ENCODE measurements at regions not wholly inside any gene's neighbourhood (a gene's known extent, or its start where the extent isn't known, plus 50 kb on each side); places are given as distances from the start of the nearest gene placed in this dataset.

DNA sequence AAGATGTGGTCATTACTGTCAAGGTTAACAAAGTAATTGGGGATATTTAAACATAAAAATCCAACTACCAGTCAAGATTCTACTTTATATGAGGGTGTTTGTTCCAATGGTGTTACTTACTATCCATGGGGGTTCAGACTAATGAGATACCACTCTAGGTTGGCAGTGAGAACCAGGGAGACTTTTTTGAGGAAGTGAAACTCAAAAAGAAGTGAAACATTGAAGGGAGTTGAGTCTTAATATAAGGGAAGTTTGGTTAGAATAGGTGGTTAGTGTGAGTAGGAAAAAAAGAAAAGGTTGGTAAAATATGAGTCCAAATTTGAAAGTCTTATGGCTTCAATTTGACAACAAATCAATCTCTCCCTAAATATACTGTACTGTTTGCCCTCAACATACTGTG is 123.6 kb upstream of the ANK3 start:
- H3K27me3 ChIP-seq: no peaks in the 10 kb centered on the region
- intact Hi-C loops (cut with DNase I): no loop called here
- TF ChIP-seq POLR2A (IDR thresholded peaks at IDR 0.05): no peak
- TF ChIP-seq, protein P1, sequence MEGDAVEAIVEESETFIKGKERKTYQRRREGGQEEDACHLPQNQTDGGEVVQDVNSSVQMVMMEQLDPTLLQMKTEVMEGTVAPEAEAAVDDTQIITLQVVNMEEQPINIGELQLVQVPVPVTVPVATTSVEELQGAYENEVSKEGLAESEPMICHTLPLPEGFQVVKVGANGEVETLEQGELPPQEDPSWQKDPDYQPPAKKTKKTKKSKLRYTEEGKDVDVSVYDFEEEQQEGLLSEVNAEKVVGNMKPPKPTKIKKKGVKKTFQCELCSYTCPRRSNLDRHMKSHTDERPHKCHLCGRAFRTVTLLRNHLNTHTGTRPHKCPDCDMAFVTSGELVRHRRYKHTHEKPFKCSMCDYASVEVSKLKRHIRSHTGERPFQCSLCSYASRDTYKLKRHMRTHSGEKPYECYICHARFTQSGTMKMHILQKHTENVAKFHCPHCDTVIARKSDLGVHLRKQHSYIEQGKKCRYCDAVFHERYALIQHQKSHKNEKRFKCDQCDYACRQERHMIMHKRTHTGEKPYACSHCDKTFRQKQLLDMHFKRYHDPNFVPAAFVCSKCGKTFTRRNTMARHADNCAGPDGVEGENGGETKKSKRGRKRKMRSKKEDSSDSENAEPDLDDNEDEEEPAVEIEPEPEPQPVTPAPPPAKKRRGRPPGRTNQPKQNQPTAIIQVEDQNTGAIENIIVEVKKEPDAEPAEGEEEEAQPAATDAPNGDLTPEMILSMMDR (IDR thresholded peaks at IDR 0.05): no peak
- H3K4me3 ChIP-seq (replicated peaks in 1 of 3): no peak overlapping the region
- H3K9me3 ChIP-seq: no peaks in the 10 kb centered on the region
- H3K36me3 ChIP-seq: no peaks in the 10 kb centered on the region
- H3K4me1 ChIP-seq: peaks cover 16 to 25% of the 10 kb centered on the region in 2 donors
- DNase-seq: no peak
- H3K27ac ChIP-seq: no peak overlapping the region

DNA sequence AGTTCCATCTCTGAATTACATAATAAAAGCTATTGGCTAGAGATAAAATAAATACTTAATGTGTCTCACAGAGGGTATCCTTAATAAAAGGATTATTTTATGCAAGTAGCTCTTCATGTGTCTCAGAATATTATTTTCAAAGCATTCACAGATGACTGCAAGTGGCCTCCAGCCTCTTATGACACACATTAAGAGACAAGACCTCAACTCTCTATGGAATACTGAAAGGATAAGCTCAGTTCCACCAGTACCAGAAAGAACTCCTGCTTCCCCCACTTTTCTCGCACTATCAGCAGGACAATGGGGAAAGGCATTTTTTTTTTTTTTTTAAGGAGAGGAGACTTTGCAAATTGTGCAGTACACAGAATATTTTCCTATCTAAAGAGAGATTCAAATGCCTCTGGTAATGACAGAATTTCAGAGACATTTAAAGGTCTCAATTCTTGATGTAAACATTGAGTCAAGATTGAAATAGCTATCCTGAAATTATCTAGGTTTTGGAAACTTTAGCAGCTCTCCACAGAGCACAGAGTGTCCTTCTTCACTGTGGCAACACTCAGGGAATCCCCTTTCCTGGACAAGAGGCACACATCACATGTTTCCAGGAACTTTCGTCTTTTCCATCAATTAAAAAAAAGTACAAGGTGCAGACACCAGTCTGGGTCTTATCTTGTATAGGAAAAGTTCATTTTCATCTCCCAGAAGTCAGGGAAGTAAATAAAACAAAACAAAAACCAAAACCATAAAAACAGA is 122.0 kb upstream of the ANK3 start:
- H3K9me3 ChIP-seq: no peaks in the 10 kb centered on the region
- peak; percentile 31 to 36 for DNase-seq
- TF ChIP-seq, protein P1 (IDR thresholded peaks at IDR 0.05): no peak
- no peak for TF ChIP-seq POLR2A (IDR thresholded peaks at IDR 0.05)
- H3K27ac ChIP-seq: peak overlapping the region in 2 of 3 donors; percentile 6 to 26
- no peaks in the 10 kb centered on the region for H3K27me3 ChIP-seq
- 56 to 57% methylated on average over 2 of the region's 2 CpGs for WGBS, 2 donors
- H3K4me3 ChIP-seq (replicated peaks in 1 of 3): no peak overlapping the region
- H3K4me1 ChIP-seq: peaks cover 27 to 28% of the 10 kb centered on the region in 2 donors
- H3K36me3 ChIP-seq: no peaks in the 10 kb centered on the region
- intact Hi-C loops (cut with DNase I): no loop called here

DNA sequence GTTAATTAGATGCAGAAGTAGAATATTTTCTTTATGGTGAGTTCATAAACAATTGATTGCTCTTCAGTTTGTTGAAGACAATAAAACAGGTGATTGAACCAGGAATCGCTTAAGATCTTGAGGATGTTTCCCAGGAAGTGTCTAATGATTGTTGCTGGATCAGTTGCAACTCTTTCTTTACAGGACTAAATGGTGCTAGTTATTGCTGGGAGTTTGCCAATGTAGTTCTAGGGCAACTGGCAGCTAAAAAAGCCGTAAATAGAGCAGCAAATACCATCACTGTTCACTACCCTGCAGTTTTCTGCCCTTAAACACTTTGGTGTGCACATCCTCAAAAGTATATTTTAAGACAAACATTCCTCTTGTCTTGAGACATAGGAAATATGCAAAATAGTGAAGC is 119.2 kb upstream of the ANK3 start:
- 36 to 46% methylated on average over 2 of the region's 2 CpGs for WGBS, 2 donors
- H3K27ac ChIP-seq: peak overlapping the region; percentile 81
- no peaks in the 10 kb centered on the region for H3K36me3 ChIP-seq
- intact Hi-C loops (cut with DNase I): no loop called here
- TF ChIP-seq, protein P1 (IDR thresholded peaks at IDR 0.05): no peak
- TF ChIP-seq POLR2A (IDR thresholded peaks at IDR 0.05): no peak
- H3K27me3 ChIP-seq: no peaks in the 10 kb centered on the region
- peaks cover 41% of the 10 kb centered on the region in 2 donors for H3K4me1 ChIP-seq
- no peaks in the 10 kb centered on the region for H3K9me3 ChIP-seq
- H3K4me3 ChIP-seq (replicated peaks in 1 of 3): no peak overlapping the region
- peak in 1 of 2 donors; percentile 5 for DNase-seq

DNA sequence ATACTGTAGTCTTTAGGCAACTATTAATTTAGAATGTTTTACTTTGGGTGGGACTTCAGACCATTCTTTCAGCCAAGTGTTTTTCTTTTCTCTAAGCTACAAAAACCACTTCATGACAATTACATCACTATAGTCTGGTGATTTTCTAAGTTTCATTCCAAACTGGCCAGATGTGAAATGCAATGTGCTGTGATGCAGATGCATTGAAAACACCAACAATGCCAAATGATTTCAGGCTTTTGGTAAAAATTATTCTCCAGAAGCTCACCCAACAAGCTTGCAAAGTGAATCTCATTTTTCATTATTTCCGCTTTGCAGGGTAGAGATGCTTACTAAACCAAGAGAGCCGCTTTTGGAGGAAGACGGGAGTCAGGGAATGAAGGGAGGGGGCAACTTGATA is 118.4 kb upstream of the ANK3 start:
- peaks cover 41% of the 10 kb centered on the region in 2 donors for H3K4me1 ChIP-seq
- no peak for DNase-seq
- intact Hi-C loops (cut with DNase I): no loop called here
- no peaks in the 10 kb centered on the region for H3K9me3 ChIP-seq
- H3K27ac ChIP-seq: peak overlapping the region; percentile 81
- H3K4me3 ChIP-seq (replicated peaks in 1 of 3): no peak overlapping the region
- WGBS, 2 donors: 54 to 65% methylated on average over 3 of the region's 3 CpGs
- no peaks in the 10 kb centered on the region for H3K36me3 ChIP-seq
- no peak for TF ChIP-seq POLR2A (IDR thresholded peaks at IDR 0.05)
- TF ChIP-seq, protein P1 (IDR thresholded peaks at IDR 0.05): no peak
- H3K27me3 ChIP-seq: no peaks in the 10 kb centered on the region

DNA sequence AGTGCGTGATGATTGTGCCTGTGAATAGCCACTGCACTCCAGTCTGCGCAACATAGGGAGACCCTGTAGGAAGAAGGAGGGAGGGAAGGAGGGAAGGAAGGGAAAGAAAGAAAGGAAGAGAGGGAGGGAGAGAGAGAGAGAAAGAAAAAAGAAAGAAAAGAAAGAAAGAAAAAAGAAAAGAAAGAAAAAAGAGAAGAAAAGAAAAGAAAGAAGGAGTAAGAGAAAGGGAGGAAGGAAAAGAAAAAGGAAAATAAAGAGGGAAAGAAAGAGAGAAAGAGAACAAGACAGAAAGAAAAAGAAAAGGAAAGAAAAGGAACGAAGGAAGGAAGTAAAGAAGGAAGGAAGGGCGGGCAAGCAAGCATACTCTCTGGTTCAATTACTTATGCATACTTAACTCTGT is 112.9 kb upstream of the ANK3 start:
- peaks cover 36 to 60% of the 10 kb centered on the region in 2 donors for H3K4me1 ChIP-seq
- H3K36me3 ChIP-seq: no peaks in the 10 kb centered on the region
- intact Hi-C loops (cut with DNase I): no loop called here
- TF ChIP-seq, protein P1 (IDR thresholded peaks at IDR 0.05): no peak
- TF ChIP-seq POLR2A (IDR thresholded peaks at IDR 0.05): no peak
- H3K9me3 ChIP-seq: no peaks in the 10 kb centered on the region
- H3K27ac ChIP-seq: peak overlapping the region in 1 of 3 donors; percentile 81
- no peak for DNase-seq
- no peaks in the 10 kb centered on the region for H3K27me3 ChIP-seq
- no peak overlapping the region for H3K4me3 ChIP-seq (replicated peaks in 1 of 3)
- WGBS, 2 donors: 95 to 96% methylated on average over 4 of the region's 4 CpGs
